IPS-15b (cell line): ENCODE measurements at regions not wholly inside any gene's neighbourhood (a gene's known extent, or its start where the extent isn't known, plus 50 kb on each side); places are given as distances from the start of the nearest gene placed in this dataset.
"Not testable (repeated sequence)": the region's sequence is repeated elsewhere in the genome, so short reads cannot be mapped to it uniquely, and the experiment has no call there.

Experiments
- H3K27me3 ChIP-seq: one replicate; pipeline ENCODE4 v1.6.1; 2013; ENCODE audit warnings: low read length; ENCODE audit not compliant: control insufficient read depth, insufficient read depth
- H3K36me3 ChIP-seq: one replicate; pipeline ENCODE4 v1.6.1; 2013; ENCODE audit warnings: low read length; ENCODE audit not compliant: control insufficient read depth, insufficient read depth
- H3K4me1 ChIP-seq: one replicate; pipeline ENCODE4 v1.6.1; 2013; ENCODE audit warnings: mild to moderate bottlenecking, low read length; ENCODE audit not compliant: control insufficient read depth, insufficient read depth
- H3K4me3 ChIP-seq: one replicate; pipeline ENCODE4 v1.5.1; 2013; ENCODE audit warnings: low read depth, low read length
- H3K9ac ChIP-seq: one replicate; pipeline ENCODE4 v1.6.1; 2013; ENCODE audit warnings: low read depth, mild to moderate bottlenecking, low read length
- H3K9me3 ChIP-seq: one replicate; pipeline ENCODE4 v1.6.1; 2013; ENCODE audit warnings: mild to moderate bottlenecking, low read length; ENCODE audit not compliant: control insufficient read depth, insufficient read depth

- H3K27me3 ChIP-seq = no peaks in the 10 kb centered on the region
- no peaks in the 10 kb centered on the region for H3K4me1 ChIP-seq
- H3K4me3 ChIP-seq = no peak overlapping the region
- no peaks in the 10 kb centered on the region for H3K36me3 ChIP-seq
- no peak overlapping the region for H3K9ac ChIP-seq
- no peaks in the 10 kb centered on the region for H3K9me3 ChIP-seq
Measured at GRCh38 chr1:245086389-245086969, 68.3 kb upstream of the KIF26B start.

- Histone ChIP-seq H3K27me3 (no peaks in the 10 kb centered on the region), H3K4me1 (no peaks in the 10 kb centered on the region), H3K4me3 (no peak overlapping the region), H3K36me3 (no peaks in the 10 kb centered on the region), H3K9me3 (no peaks in the 10 kb centered on the region), H3K9ac (no peak overlapping the region)
Measured at GRCh38 chr1:245085508-245086095, 69.2 kb upstream of the KIF26B start.

- H3K9ac ChIP-seq = no peak overlapping the region
- no peaks in the 10 kb centered on the region for H3K27me3 ChIP-seq
- H3K36me3 ChIP-seq = no peaks in the 10 kb centered on the region
- no peak overlapping the region for H3K4me3 ChIP-seq
- H3K9me3 ChIP-seq = no peaks in the 10 kb centered on the region
- no peaks in the 10 kb centered on the region for H3K4me1 ChIP-seq
Measured at GRCh38 chr1:245084551-245084950, 70.2 kb upstream of the KIF26B start.

GRCh38 chr1:245079021-245079609, 75.7 kb upstream of the KIF26B start:
- Histone ChIP-seq H3K36me3 (no peaks in the 10 kb centered on the region), H3K4me1 (no peaks in the 10 kb centered on the region), H3K9me3 (no peaks in the 10 kb centered on the region), H3K9ac (no peak overlapping the region), H3K27me3 (no peaks in the 10 kb centered on the region), H3K4me3 (no peak overlapping the region)

GRCh38 chr1:245074898-245075297, 79.9 kb upstream of the KIF26B start:
- Histone ChIP-seq H3K27me3 (no peaks in the 10 kb centered on the region), H3K4me1 (no peaks in the 10 kb centered on the region), H3K9me3 (peaks cover 3% of the 10 kb centered on the region), H3K36me3 (no peaks in the 10 kb centered on the region), H3K9ac (no peak overlapping the region), H3K4me3 (no peak overlapping the region)

GRCh38 chr1:245074232-245074747, 80.5 kb upstream of the KIF26B start:
- H3K36me3 ChIP-seq = no peaks in the 10 kb centered on the region
- H3K4me1 ChIP-seq = no peaks in the 10 kb centered on the region
- H3K4me3 ChIP-seq = no peak overlapping the region

GRCh38 chr1:245070836-245071615, 83.8 kb upstream of the KIF26B start:
- Histone ChIP-seq H3K36me3 (no peaks in the 10 kb centered on the region), H3K9me3 (peaks cover 3% of the 10 kb centered on the region), H3K4me3 (no peak overlapping the region), H3K27me3 (no peaks in the 10 kb centered on the region), H3K4me1 (no peaks in the 10 kb centered on the region), H3K9ac (no peak overlapping the region)

More at GRCh38 chr1:245074232-245074747, 80.5 kb upstream of the KIF26B start:
- Histone ChIP-seq H3K27me3 (no peaks in the 10 kb centered on the region), H3K9me3 (peaks cover 3% of the 10 kb centered on the region), H3K9ac (no peak overlapping the region)

- Histone ChIP-seq H3K36me3 (no peaks in the 10 kb centered on the region), H3K27me3 (no peaks in the 10 kb centered on the region), H3K4me1 (no peaks in the 10 kb centered on the region), H3K4me3 (no peak overlapping the region), H3K9me3 (no peaks in the 10 kb centered on the region), H3K9ac (no peak overlapping the region)
Measured at GRCh38 chr1:245067257-245067656, 87.5 kb upstream of the KIF26B start.

- Histone ChIP-seq H3K27me3 (no peaks in the 10 kb centered on the region), H3K4me1 (peaks cover 19% of the 10 kb centered on the region), H3K9ac (no peak overlapping the region), H3K4me3 (no peak overlapping the region), H3K36me3 (no peaks in the 10 kb centered on the region), H3K9me3 (no peaks in the 10 kb centered on the region)
Measured at GRCh38 chr1:245062741-245063305, 92.0 kb upstream of the KIF26B start.

- not testable (repeated sequence) for H3K27me3 ChIP-seq, H3K4me3 ChIP-seq, H3K9ac ChIP-seq, H3K36me3 ChIP-seq, H3K9me3 ChIP-seq
- peaks cover 19% of the 10 kb centered on the region for H3K4me1 ChIP-seq
Measured at GRCh38 chr1:245061808-245062207, 93.0 kb upstream of the KIF26B start.

GRCh38 chr1:245060684-245061374, 94.0 kb upstream of the KIF26B start:
- peaks cover 19% of the 10 kb centered on the region for H3K4me1 ChIP-seq
- H3K9ac ChIP-seq = no peak overlapping the region
- no peaks in the 10 kb centered on the region for H3K9me3 ChIP-seq
- no peak overlapping the region for H3K4me3 ChIP-seq
- H3K36me3 ChIP-seq = no peaks in the 10 kb centered on the region
- H3K27me3 ChIP-seq = no peaks in the 10 kb centered on the region
